CD4-positive, alpha-beta T cell treated with Interleukin-4 for 1 hour (primary cell): ENCODE measurements at regions not wholly inside any gene's neighbourhood (a gene's known extent, or its start where the extent isn't known, plus 50 kb on each side); places are given as distances from the start of the nearest gene placed in this dataset.
"Not testable (repeated sequence)": the region's sequence is repeated elsewhere in the genome, so short reads cannot be mapped to it uniquely, and the experiment has no call there.

ENCODE experiments used
- DNase-seq, 2 donors: peaks; one replicate each; pipeline ENCODE4 v3.0.0-alpha.2; 2020 to 2022

- no peak for DNase-seq
These were observed 55.1 kb upstream of the STARD13 start for GRCh38 chr13:33340631-33341030.

DNA sequence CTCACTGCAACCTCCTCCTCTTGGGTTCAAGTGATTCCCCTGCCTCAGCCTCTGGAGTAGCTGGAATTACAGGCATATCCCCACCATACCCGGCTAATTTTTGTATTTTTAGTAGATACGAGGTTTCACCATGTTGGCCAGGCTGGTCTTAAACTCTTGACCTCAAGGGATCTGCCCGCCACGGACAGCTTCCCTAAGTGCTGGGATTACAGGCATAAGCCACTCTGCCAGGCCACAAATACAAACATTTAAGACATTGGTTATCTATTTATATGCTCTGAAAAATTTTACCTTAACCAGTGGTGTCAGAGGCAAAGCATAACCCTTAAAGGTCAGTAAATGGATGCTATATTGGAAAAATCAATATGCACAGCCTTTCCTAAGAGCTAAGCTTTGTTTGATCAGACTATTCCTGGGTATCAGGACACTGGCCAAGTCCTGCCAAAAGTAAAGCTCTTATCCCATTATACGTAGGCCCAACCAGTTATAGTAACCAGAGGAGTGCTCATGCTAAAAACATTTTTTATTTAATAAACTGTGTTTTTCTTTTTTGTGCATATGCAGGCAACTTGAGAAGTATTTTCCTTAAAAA is 56.4 kb upstream of the STARD13 start:
- DNase-seq: no peak

- DNase-seq: no peak
These were observed 60.3 kb upstream of the STARD13 start for GRCh38 chr13:33345842-33346241.

DNA sequence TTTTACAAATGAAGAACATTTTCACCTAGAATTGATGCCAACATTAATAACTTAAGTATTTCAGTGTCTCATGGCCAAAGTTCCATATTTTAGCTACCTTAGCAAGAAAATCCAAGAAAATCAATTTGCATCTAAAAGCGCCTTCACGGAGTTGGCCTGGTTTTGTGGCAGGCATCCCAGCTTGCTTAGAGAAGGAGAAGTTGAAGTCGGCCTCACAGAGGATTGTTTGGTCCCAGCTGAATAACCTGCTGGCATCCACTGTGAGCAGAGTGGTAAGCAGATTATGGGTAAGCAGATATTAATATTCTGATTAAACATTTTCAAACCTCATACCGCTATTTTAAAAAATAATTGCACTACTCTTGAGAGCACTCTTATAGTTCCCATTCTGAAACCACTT is 62.3 kb upstream of the STARD13 start:
- DNase-seq: no peak

DNA sequence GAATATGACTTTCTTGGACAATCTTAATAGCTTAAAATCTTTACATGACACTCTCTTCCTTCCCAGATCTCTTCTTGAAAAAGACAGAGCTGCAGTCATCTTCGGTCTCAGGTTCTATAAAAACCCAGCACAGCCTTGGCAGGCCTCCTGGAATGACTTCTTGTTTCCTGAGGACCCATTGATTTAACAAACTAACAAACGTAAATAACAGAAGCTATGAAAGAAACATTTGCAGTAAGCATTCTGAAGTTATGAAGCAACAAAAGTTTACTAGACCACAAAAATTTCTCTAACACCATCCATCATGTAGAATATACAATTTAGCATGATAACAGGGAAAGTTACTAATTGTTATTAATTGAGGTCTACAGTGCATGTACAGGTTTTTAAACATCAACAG is 62.8 kb upstream of the STARD13 start:
- DNase-seq: no peak

DNA sequence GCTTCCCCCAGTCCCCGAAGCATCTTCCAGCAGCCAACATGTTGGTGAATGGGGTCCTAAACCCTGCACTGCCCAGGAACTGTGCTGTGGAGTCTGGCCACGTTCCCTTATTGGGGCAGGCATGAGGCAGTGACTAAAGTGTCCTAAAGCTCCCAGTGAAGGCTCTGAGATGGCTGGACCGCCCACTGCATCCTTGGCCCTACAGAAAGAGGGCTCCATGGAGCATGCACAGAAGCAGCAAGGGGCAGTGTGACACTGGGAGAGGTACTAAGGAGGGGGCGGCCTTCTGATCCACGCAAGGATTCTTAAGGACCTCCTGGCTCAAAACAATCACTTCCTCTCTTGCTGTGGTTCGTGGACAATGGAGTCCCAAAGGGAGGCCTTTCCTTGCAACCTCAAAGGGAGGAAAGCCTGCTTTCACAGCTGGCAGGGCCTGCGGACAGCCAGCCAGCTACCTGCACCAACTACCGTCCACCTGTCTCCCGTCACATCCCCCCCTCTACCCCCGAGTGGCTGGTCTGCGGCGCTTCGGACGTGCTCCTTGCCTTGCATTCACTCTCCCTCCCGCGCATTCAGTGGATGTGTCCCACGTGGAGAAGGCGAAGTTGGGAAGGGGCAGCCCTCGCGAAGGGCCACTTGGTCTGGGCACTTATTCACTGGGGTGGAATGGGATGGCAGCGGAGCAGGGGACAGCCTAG is 63.9 kb upstream of the STARD13 start:
- DNase-seq: no peak

DNA sequence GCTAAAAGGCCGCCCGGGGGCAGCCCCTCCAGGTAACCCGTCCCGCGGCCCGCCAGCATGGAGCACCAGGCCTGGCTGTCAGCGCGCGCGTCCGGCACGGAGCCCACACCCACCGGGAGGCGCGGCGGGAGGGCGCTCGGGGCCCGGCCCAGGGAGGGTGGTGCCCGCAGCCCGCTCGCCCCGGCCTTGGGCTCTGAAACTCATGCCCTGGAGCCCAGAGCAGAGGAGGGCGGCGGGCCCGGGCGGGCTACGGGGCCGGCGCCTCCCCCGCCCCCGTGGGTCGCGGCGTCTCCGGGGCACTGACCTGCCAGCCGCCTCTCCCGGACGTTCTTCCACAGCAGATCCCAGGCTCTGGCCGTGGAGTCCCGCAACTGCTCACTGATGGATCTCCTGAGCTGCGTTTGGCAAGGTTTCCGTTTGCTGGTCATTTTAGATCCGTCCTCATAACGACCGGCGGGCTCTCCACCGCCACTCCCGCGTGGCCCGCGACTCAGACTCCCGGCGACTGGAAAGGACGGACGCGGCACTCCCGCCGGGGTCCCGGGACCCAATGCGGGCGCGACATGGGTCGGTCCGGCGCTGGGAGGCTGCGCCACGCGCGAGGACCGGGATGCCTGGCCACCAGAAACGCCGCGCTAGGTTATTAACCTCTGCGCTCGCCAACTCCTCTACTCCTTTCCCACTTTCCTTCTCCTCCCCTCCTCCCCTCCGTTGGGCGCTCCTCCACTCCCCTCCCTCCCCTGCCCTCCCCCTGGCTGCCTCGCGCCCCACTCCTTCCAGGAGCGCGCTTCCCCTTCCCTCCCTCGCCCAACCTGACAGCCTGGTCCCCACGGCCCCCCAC is 64.7 kb upstream of the STARD13 start:
- DNase-seq: no peak

DNA sequence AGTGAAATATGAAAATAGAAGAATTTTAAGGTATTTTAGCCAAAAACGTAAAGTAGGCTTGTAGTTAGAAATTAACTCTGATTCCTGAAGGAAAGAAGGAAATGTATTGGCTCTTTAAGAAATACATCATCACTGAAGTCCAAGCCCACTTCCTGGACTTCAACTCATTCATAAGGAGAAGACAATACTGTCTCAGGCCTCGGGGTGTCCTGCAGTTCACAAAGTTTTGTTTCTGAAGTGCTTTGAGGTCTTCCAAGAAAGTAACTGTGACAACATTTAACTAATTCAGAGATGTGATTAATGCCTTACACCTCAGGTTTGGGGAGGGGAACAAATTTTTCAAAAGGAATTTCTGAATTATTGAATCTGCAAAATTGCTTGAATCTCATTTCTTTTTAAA is 65.8 kb upstream of the STARD13 start:
- DNase-seq: no peak

- no peak for DNase-seq
These were observed 66.5 kb upstream of the STARD13 start for GRCh38 chr13:33352041-33352440.

GRCh38 chr13:33352526-33352925 is 67.0 kb upstream of the STARD13 start:
- DNase-seq: no peak

- DNase-seq: peak; percentile 6 to 69
These were observed 67.7 kb upstream of the STARD13 start for GRCh38 chr13:33353210-33353609.

GRCh38 chr13:33353646-33354045 is 68.1 kb upstream of the STARD13 start:
- no peak for DNase-seq

DNA sequence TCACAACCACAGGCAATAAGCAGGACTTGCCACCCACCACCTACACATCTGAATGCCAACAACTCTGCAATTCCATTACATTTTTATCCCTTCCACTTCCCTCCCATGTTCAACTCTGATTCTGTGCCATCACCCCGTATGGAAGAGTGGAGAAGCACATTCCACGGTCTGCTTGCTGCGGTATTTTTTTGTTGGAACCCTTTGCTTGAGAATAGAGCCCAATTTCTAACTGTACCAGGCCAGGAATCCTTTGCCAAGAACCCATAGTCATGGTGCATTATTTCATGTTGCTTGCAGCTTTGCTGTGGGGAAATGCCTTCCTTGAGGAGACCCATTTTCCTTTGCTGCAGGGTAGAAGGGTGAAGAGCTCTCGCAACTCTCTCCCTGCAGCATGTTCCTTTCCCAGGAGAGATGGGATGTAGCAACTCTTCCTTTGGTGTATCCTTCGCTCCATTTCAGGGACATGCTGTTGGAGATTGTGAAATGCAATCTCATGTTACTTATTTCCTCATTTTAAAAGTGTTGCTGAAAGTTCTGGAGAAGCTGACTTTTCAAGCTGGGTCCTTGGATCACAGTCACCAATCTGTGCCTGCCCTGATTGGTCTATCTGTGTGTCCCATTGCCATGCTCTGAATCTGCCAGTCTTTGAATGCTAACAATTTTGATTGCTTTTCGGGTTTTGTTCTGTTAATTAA is 69.8 kb upstream of the STARD13 start:
- peak in 1 of 2 donors; percentile 25 for DNase-seq

DNA sequence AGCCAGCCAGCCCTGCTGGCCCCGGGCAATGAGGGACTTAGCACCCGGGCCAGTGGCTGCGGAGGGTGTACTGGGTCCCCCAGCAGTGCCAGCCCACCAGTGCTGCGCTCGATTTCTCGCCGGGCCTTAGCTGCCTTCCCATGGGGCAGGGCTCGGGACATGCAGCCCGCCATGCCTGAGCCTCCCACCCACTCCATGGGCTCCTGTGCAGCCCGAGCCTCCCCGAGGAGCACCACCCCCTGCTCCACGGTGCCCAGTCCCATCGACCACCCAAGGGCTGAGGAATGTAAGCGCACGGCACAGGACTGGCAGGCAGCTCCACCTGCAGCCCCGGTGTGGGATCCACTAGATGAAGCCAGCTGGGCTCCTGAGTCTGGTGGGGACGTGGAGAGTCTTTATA is 72.5 kb upstream of the STARD13 start:
- DNase-seq: not testable (repeated sequence)

DNA sequence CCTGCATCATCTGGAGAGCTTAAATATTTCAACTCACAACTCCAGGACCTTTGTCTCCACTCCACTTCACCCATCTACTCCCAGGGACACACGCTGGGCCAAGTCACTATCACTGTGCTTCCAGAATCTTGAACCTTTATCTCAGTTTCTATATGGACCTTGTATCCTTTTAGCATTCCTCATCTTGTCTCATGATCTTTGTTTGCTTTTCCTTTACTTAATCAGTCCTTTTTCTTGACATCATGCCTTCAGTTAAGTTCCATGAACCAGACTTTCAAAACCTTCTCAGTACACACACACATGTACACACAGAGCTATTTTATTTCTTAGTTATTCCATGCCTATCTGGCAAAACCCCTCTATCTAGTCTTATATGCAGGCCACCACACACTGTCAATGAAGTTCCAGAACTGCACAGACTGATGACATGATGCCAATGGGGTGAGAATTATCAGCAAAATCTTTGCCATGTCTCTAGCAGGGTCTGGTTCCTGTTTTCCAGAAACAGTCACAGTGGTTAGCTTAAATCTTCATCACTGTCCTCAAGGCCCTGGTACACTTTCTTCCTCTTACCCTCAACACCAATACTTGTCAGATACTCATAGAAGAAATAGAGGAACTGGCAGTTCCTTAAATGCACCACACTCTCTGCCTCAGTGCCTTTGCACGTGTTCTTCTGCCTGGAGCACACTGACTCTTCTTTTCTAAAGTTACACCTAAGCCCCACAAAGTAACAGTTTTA is 77.6 kb upstream of the STARD13 start:
- peak; percentile 8 to 26 for DNase-seq

GRCh38 chr13:33364192-33364591 is 78.6 kb upstream of the STARD13 start:
- no peak for DNase-seq

DNA sequence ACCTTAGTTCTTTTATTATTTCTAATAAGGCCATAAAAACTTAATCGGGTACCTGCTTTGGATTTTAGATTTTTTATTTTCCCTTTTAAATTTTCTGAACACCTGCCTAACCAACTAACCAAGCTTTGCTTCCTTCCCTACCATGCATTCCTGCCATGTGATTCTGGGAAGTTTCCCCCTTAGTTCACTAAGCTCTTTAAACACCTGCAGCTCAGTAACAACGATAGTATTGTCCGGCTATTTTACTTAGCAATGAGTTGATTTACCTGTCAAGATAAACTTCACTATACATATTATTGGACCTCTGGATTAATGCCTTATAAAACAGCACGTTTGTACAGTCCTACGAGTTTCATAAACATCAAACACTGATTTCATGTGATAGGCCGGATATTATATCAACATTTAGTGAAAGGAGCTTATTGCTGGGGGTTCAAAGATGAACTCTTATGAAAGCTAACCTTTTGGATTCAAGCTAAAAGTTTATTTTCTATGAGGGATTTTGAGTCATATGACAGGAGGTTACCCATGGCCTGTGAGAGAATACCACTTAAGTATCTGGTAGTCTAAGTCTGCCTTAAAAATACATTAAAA is 81.0 kb upstream of the STARD13 start:
- no peak for DNase-seq

- no peak for DNase-seq
These were observed 81.8 kb upstream of the STARD13 start for GRCh38 chr13:33367171-33367895.

- DNase-seq: no peak
These were observed 82.4 kb upstream of the STARD13 start for GRCh38 chr13:33367926-33368325.

- no peak for DNase-seq
These were observed 83.5 kb upstream of the STARD13 start for GRCh38 chr13:33369073-33369472.

GRCh38 chr13:33372251-33372919 is 86.8 kb upstream of the STARD13 start:
- DNase-seq: no peak
